Calu3 (cell line): ENCODE measurements at regions not wholly inside any gene's neighbourhood (a gene's known extent, or its start where the extent isn't known, plus 50 kb on each side); places are given as distances from the start of the nearest gene placed in this dataset.

Source experiments
- BruUV-seq: library from RNA; stranded (reverse); fragments of 400-500 nt; replicated peaks from 2 replicates; lab custom pipeline; 2021; lab: Mats Ljungman, UMichigan
- CTCF ChIA-PET: fragments of 300-600 bp; sonication (Branson Sonifier 250); formaldehyde crosslinking; loops from one replicate; lab custom pipeline; 2022; ENCODE audit warnings: antibody characterized with exemption; lab: Charles Lee
- DNase-seq: peaks from one replicate; pipeline ENCODE4 v3.0.0; 2022
- H3K27ac Mint-ChIP-seq: one replicate; pipeline ENCODE4 v1.8.0; 2022; ENCODE audit warnings: mixed read lengths; ENCODE audit not compliant: unreplicated experiment
- H3K27me3 Mint-ChIP-seq: one replicate; pipeline ENCODE4 v1.8.0; 2022; ENCODE audit warnings: mixed read lengths; ENCODE audit not compliant: unreplicated experiment
- H3K36me3 Mint-ChIP-seq: one replicate; pipeline ENCODE4 v1.8.0; 2022; ENCODE audit warnings: mild to moderate bottlenecking, moderate library complexity, mixed read lengths; ENCODE audit not compliant: insufficient read depth, unreplicated experiment
- H3K4me1 Mint-ChIP-seq: one replicate; pipeline ENCODE4 v1.8.0; 2022; ENCODE audit warnings: mild to moderate bottlenecking, low read depth, mixed read lengths; ENCODE audit not compliant: unreplicated experiment
- H3K4me3 Mint-ChIP-seq: one replicate; pipeline ENCODE4 v1.8.0; 2022; ENCODE audit warnings: mild to moderate bottlenecking, low read depth, moderate library complexity, mixed read lengths; ENCODE audit not compliant: unreplicated experiment
- H3K9me3 Mint-ChIP-seq: one replicate; pipeline ENCODE4 v1.8.0; 2022; ENCODE audit warnings: low read depth, mixed read lengths; ENCODE audit not compliant: unreplicated experiment
- CTCF ChIP-seq: fragments of 200-600 bp; IDR thresholded peaks from one replicate; pipeline ENCODE4 v1.8.0; 2022; ENCODE audit warnings: antibody characterized with exemption; ENCODE audit not compliant: unreplicated experiment
- intact Hi-C: fragments of 100-400 bp; cut with micrococcal nuclease; formaldehyde crosslinking; loops from one replicate; pipeline ENCODE4 v1.10.0; 2022; ENCODE audit not compliant: unreplicated experiment

- Mint-ChIP-seq H3K4me1 (no peaks in the 10 kb centered on the region), H3K36me3 (no peaks in the 10 kb centered on the region), H3K27me3 (no peaks in the 10 kb centered on the region), H3K9me3 (no peaks in the 10 kb centered on the region), H3K27ac (no peak overlapping the region), H3K4me3 (no peak overlapping the region)
- intact Hi-C loops = loop anchor here (2.0 to 10.0 kb wide), 3 partner anchors 96 to 1048 kb away; no protein-coding TSS in a partner anchor
- CTCF ChIA-PET = no interaction called here
- DNase-seq = no peak
- no peak for TF ChIP-seq CTCF
- BruUV-seq = no TSS peak
Measured at GRCh38 chr15:38709196-38709595, 144.6 kb upstream of the RASGRP1 start.

GRCh38 chr15:38714309-38715072 is 149.9 kb upstream of the RASGRP1 start:
- Mint-ChIP-seq H3K27me3 (no peaks in the 10 kb centered on the region), H3K4me3 (no peak overlapping the region), H3K9me3 (no peaks in the 10 kb centered on the region), H3K27ac (no peak overlapping the region), H3K36me3 (no peaks in the 10 kb centered on the region), H3K4me1 (no peaks in the 10 kb centered on the region)
- DNase-seq = no peak
- intact Hi-C loops = no loop called here
- CTCF ChIA-PET = no interaction called here
- no TSS peak for BruUV-seq
- no peak for TF ChIP-seq CTCF

GRCh38 chr15:38720893-38721567 is 156.4 kb upstream of the RASGRP1 start:
- TF ChIP-seq CTCF = no peak
- no TSS peak for BruUV-seq
- intact Hi-C loops = no loop called here
- H3K4me3 Mint-ChIP-seq = no peak overlapping the region
- H3K27me3 Mint-ChIP-seq = no peaks in the 10 kb centered on the region
- CTCF ChIA-PET = no interaction called here
- H3K36me3 Mint-ChIP-seq = no peaks in the 10 kb centered on the region
- H3K27ac Mint-ChIP-seq = no peak overlapping the region
- no peaks in the 10 kb centered on the region for H3K9me3 Mint-ChIP-seq
- DNase-seq = no peak
- no peaks in the 10 kb centered on the region for H3K4me1 Mint-ChIP-seq

GRCh38 chr15:38721568-38721945 is 156.9 kb upstream of the RASGRP1 start:
- intact Hi-C loops = no loop called here
- H3K4me3 Mint-ChIP-seq = no peak overlapping the region
- no TSS peak for BruUV-seq
- no peaks in the 10 kb centered on the region for H3K9me3 Mint-ChIP-seq
- no peaks in the 10 kb centered on the region for H3K4me1 Mint-ChIP-seq
- CTCF ChIA-PET = no interaction called here
- H3K36me3 Mint-ChIP-seq = no peaks in the 10 kb centered on the region
- no peak for TF ChIP-seq CTCF
- no peak for DNase-seq
- no peak overlapping the region for H3K27ac Mint-ChIP-seq
- H3K27me3 Mint-ChIP-seq = peaks cover 5% of the 10 kb centered on the region
